ENCODE measurements at regions not wholly inside any gene's neighbourhood (a gene's known extent, or its start where the extent isn't known, plus 50 kb on each side); places are given as distances from the start of the nearest gene placed in this dataset.

GRCh38 chr1:200478945-200479558, 69.2 kb upstream of the ZNF281 start:
- Histone ChIP-seq H3K36me3 (ENCODE audit: control insufficient read depth in 2 of 2, extremely low read depth in 1 of 2, insufficient read depth in 1 of 2, low read length in 1 of 2) (no peaks in the 10 kb centered on the region), H3K27ac (ENCODE audit: low read length) (no peak overlapping the region), H3K4me1 (ENCODE audit: control insufficient read depth in 1 of 2, extremely low read depth in 1 of 2, insufficient read depth in 2 of 2, low read length in 2 of 2) (peaks cover 0 to 1% of the 10 kb centered on the region in 2 experiments), H3K9me3 (no peaks in the 10 kb centered on the region), H3K4me3 (ENCODE audit: control insufficient read depth in 1 of 2, extremely low read depth in 1 of 2, low read length in 1 of 2) (no peak overlapping the region), H3K27me3 (replicated peaks in 1 of 2; ENCODE audit: control insufficient read depth in 2 of 2, extremely low read depth in 1 of 2, insufficient read depth in 2 of 2, low read length in 1 of 2) (peaks cover 0 to 6% of the 10 kb centered on the region in 2 experiments)
- ChIA-PET POLR2A (no interaction called here), CTCF (no interaction called here)
- Mint-ChIP-seq H3K27me3 (peaks cover 7 to 23% of the 10 kb centered on the region in 2 donors), H3K9me3 (no peaks in the 10 kb centered on the region), H3K4me1 (peaks cover under 1 to 11% (median 8%) of the 10 kb centered on the region in 3 donors), H3K27ac (no peak overlapping the region), H3K36me3 (no peaks in the 10 kb centered on the region), H3K4me3 (no peak overlapping the region)
- DNase-seq = no peak
- ATAC-seq (replicated peaks in 1 of 4) = no peak
- WGBS (ENCODE audit: insufficient coverage) = 88% methylated on average over 3 of the region's 6 CpGs

- H3K4me1 ChIP-seq (ENCODE audit: control insufficient read depth in 1 of 2, extremely low read depth in 1 of 2, insufficient read depth in 2 of 2, low read length in 2 of 2) = peaks cover 0 to 5% of the 10 kb centered on the region in 2 experiments
- DNase-seq (no peak), ATAC-seq (replicated peaks in 1 of 4) (no peak)
- no peak overlapping the region for H3K27ac Mint-ChIP-seq
- H3K27me3 ChIP-seq (replicated peaks in 1 of 2; ENCODE audit: control insufficient read depth in 2 of 2, extremely low read depth in 1 of 2, insufficient read depth in 2 of 2, low read length in 1 of 2) = peaks cover 0 to 6% of the 10 kb centered on the region in 2 experiments
- no peaks in the 10 kb centered on the region for H3K36me3 ChIP-seq (ENCODE audit: control insufficient read depth in 2 of 2, extremely low read depth in 1 of 2, insufficient read depth in 1 of 2, low read length in 1 of 2)
- H3K4me1 Mint-ChIP-seq = peaks cover 6 to 12% (median 8%) of the 10 kb centered on the region in 3 donors
- H3K4me3 ChIP-seq (ENCODE audit: control insufficient read depth in 1 of 2, extremely low read depth in 1 of 2, low read length in 1 of 2) = no peak overlapping the region
- H3K9me3 Mint-ChIP-seq = no peaks in the 10 kb centered on the region
- no peaks in the 10 kb centered on the region for H3K36me3 Mint-ChIP-seq
- CTCF ChIA-PET = interaction anchor here in 1 of 2 donors (0.5 kb wide), 1 partner anchor 43 kb away, joined by 3 read pairs; no protein-coding TSS in a partner anchor
- H3K4me3 Mint-ChIP-seq = no peak overlapping the region
- no peaks in the 10 kb centered on the region for H3K9me3 ChIP-seq
- WGBS (ENCODE audit: insufficient coverage) = 93% methylated on average over 4 of the region's 4 CpGs
- H3K27me3 Mint-ChIP-seq = peaks cover 7 to 23% of the 10 kb centered on the region in 2 donors
- H3K27ac ChIP-seq (ENCODE audit: low read length) = no peak overlapping the region
- POLR2A ChIA-PET = no interaction called here
Observed at GRCh38 chr1:200478239-200478623, 68.4 kb upstream of the ZNF281 start.

DNA sequence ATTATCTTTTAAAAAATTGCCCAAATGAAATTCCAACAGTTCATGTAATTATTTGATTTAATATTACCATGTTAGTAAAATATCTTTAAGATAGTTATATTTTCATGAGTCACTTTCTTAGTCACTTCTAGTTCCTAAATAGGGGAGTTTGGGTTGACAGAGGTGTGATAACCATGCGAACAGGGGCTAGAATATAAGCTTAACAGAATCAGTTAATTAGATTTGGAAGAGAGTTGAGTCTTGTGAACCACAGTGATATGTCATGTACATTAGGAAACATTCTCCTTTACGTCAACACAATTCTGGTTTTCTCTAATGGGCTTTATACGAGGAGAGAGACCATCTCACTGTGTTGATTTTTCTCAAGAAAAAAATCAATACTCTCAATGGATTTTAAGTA, 64.8 kb upstream of the ZNF281 start:
- peaks cover 6 to 20% (median 16%) of the 10 kb centered on the region in 3 donors for H3K4me1 Mint-ChIP-seq
- Histone ChIP-seq H3K4me1 (ENCODE audit: control insufficient read depth in 1 of 2, extremely low read depth in 1 of 2, insufficient read depth in 2 of 2, low read length in 2 of 2) (peaks cover 0 to 10% of the 10 kb centered on the region in 2 experiments), H3K27me3 (replicated peaks in 1 of 2; ENCODE audit: control insufficient read depth in 2 of 2, extremely low read depth in 1 of 2, insufficient read depth in 2 of 2, low read length in 1 of 2) (peaks cover 0 to 5% of the 10 kb centered on the region in 2 experiments), H3K27ac (ENCODE audit: low read length) (no peak overlapping the region), H3K9me3 (no peaks in the 10 kb centered on the region), H3K4me3 (ENCODE audit: control insufficient read depth in 1 of 2, extremely low read depth in 1 of 2, low read length in 1 of 2) (no peak overlapping the region), H3K36me3 (ENCODE audit: control insufficient read depth in 2 of 2, extremely low read depth in 1 of 2, insufficient read depth in 1 of 2, low read length in 1 of 2) (no peaks in the 10 kb centered on the region)
- H3K9me3 Mint-ChIP-seq = no peaks in the 10 kb centered on the region
- WGBS (ENCODE audit: insufficient coverage) = no CpG with 5 or more reads among the region's 3 CpGs
- ChIA-PET POLR2A (no interaction called here), CTCF (interaction anchor here in 1 of 2 donors (0.6 kb wide), 2 partner anchors 35 to 920 kb away, joined by 4 to 6 read pairs; no protein-coding TSS in a partner anchor)
- no peaks in the 10 kb centered on the region for H3K36me3 Mint-ChIP-seq
- peaks cover 7 to 12% of the 10 kb centered on the region in 2 donors for H3K27me3 Mint-ChIP-seq
- DNase-seq = no peak
- no peak overlapping the region for H3K27ac Mint-ChIP-seq
- ATAC-seq (replicated peaks in 1 of 4) = no peak
- no peak overlapping the region for H3K4me3 Mint-ChIP-seq

- ChIA-PET POLR2A (no interaction called here), CTCF (interaction anchor here in 1 of 2 donors (0.6 kb wide), 2 partner anchors 36 to 1033 kb away, joined by 4 to 5 read pairs; partner anchors contain the start of gene CSRP1)
- Histone ChIP-seq H3K4me1 (ENCODE audit: control insufficient read depth in 1 of 2, extremely low read depth in 1 of 2, insufficient read depth in 2 of 2, low read length in 2 of 2) (peaks cover 0 to 10% of the 10 kb centered on the region in 2 experiments), H3K36me3 (ENCODE audit: control insufficient read depth in 2 of 2, extremely low read depth in 1 of 2, insufficient read depth in 1 of 2, low read length in 1 of 2) (no peaks in the 10 kb centered on the region), H3K27ac (ENCODE audit: low read length) (no peak overlapping the region), H3K9me3 (no peaks in the 10 kb centered on the region), H3K27me3 (replicated peaks in 1 of 2; ENCODE audit: control insufficient read depth in 2 of 2, extremely low read depth in 1 of 2, insufficient read depth in 2 of 2, low read length in 1 of 2) (peaks cover 0 to 5% of the 10 kb centered on the region in 2 experiments), H3K4me3 (ENCODE audit: control insufficient read depth in 1 of 2, extremely low read depth in 1 of 2, low read length in 1 of 2) (peak overlapping the region in 1 of 2 donors; percentile 11)
- no peaks in the 10 kb centered on the region for H3K9me3 Mint-ChIP-seq
- DNase-seq (peak in 1 of 35 experiments; percentile 16), ATAC-seq (replicated peaks in 1 of 4) (peak in 3 of 4 experiments; percentile 36 to 44 (median 41))
- H3K4me1 Mint-ChIP-seq = peaks cover 6 to 20% (median 16%) of the 10 kb centered on the region in 3 donors
- H3K27ac Mint-ChIP-seq = peak overlapping the region in 1 of 2 donors; percentile 16
- no peaks in the 10 kb centered on the region for H3K36me3 Mint-ChIP-seq
- WGBS (ENCODE audit: insufficient coverage) = 22% methylated on average over 7 of the region's 12 CpGs
- peak overlapping the region; percentile 35 to 58 (median 51) for H3K4me3 Mint-ChIP-seq
- H3K27me3 Mint-ChIP-seq = peaks cover 3 to 10% of the 10 kb centered on the region in 2 donors
Observed at GRCh38 chr1:200473698-200474371, 64.0 kb upstream of the ZNF281 start.

DNA sequence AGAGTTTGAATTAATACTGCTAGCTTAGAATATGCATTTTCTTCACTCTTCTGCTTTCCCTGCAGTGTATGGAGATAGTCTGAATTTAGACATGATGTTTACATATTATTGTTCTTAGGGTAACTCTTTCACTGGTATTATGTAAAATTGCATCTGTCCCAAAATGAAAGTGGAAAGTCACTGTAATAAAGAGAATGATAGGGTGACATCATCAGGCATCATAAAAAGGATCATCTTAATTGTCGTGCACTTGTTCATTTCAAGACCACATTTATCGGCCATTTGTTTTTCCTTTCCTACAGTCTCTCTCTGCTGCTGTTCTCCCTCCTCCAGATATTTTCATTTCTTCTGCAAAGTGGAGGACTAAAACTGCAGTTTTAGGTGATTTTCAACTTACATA, 61.9 kb upstream of the ZNF281 start:
- Histone ChIP-seq H3K27me3 (replicated peaks in 1 of 2; ENCODE audit: control insufficient read depth in 2 of 2, extremely low read depth in 1 of 2, insufficient read depth in 2 of 2, low read length in 1 of 2) (peaks cover 0 to 2% of the 10 kb centered on the region in 2 experiments), H3K27ac (ENCODE audit: low read length) (no peak overlapping the region), H3K4me3 (ENCODE audit: control insufficient read depth in 1 of 2, extremely low read depth in 1 of 2, low read length in 1 of 2) (no peak overlapping the region), H3K9me3 (no peaks in the 10 kb centered on the region), H3K4me1 (ENCODE audit: control insufficient read depth in 1 of 2, extremely low read depth in 1 of 2, insufficient read depth in 2 of 2, low read length in 2 of 2) (peaks cover 0 to 10% of the 10 kb centered on the region in 2 experiments), H3K36me3 (ENCODE audit: control insufficient read depth in 2 of 2, extremely low read depth in 1 of 2, insufficient read depth in 1 of 2, low read length in 1 of 2) (no peaks in the 10 kb centered on the region)
- ChIA-PET POLR2A (no interaction called here), CTCF (interaction anchor here in 1 of 2 donors (0.7 kb wide), 1 partner anchor 190 kb away, joined by 3 read pairs; no protein-coding TSS in a partner anchor)
- peaks cover 6 to 20% (median 16%) of the 10 kb centered on the region in 3 donors for H3K4me1 Mint-ChIP-seq
- no peaks in the 10 kb centered on the region for H3K9me3 Mint-ChIP-seq
- H3K27me3 Mint-ChIP-seq = peaks cover 4 to 6% of the 10 kb centered on the region in 2 donors
- WGBS (ENCODE audit: insufficient coverage) = 20% methylated on average over 1 of the region's 2 CpGs
- H3K4me3 Mint-ChIP-seq = no peak overlapping the region
- DNase-seq (no peak), ATAC-seq (replicated peaks in 1 of 4) (no peak)
- H3K27ac Mint-ChIP-seq = no peak overlapping the region
- no peaks in the 10 kb centered on the region for H3K36me3 Mint-ChIP-seq

DNA sequence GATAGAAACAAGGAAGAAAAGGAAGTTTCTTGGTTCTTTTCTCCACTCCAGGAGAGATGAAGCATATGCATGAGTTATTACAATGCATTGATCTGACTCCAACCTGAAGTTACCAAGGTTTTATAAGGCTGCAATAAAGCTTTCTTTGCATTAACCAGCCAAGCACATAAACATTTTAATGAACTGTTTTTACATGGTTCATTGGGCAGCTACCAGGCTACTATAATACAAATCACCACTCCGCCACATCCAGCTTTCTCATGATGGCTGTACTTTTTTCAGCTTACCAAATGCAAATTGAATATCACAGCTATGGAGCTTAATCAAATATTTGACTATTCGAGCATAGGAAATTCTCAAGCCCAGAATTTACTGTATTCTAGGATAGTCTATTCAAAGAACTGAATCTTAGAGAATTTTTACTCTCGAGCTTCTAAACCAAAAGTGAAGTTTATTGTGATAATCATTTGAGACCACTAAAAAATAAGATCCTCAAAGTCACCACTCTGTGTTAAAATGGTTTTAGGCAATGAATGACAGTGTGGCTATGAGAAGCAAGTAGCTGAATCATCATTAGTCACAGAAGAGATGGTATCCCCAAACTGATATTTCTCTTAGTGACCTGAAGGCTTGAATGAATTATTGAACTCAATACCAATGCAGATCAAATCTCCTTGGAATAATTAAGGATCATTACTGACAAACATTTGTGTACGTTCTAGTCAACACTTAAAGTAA, 58.6 kb upstream of the ZNF281 start:
- DNase-seq (no peak), ATAC-seq (replicated peaks in 1 of 4) (no peak)
- peaks cover 6 to 10% of the 10 kb centered on the region in 2 donors for H3K27me3 Mint-ChIP-seq
- Histone ChIP-seq H3K4me3 (ENCODE audit: control insufficient read depth in 1 of 2, extremely low read depth in 1 of 2, low read length in 1 of 2) (no peak overlapping the region), H3K27me3 (replicated peaks in 1 of 2; ENCODE audit: control insufficient read depth in 2 of 2, extremely low read depth in 1 of 2, insufficient read depth in 2 of 2, low read length in 1 of 2) (peaks cover 0 to 2% of the 10 kb centered on the region in 2 experiments), H3K27ac (ENCODE audit: low read length) (no peak overlapping the region), H3K4me1 (ENCODE audit: control insufficient read depth in 1 of 2, extremely low read depth in 1 of 2, insufficient read depth in 2 of 2, low read length in 2 of 2) (peaks cover 0 to 6% of the 10 kb centered on the region in 2 experiments), H3K36me3 (ENCODE audit: control insufficient read depth in 2 of 2, extremely low read depth in 1 of 2, insufficient read depth in 1 of 2, low read length in 1 of 2) (no peaks in the 10 kb centered on the region), H3K9me3 (no peaks in the 10 kb centered on the region)
- no peak overlapping the region for H3K27ac Mint-ChIP-seq
- ChIA-PET POLR2A (no interaction called here), CTCF (no interaction called here)
- no peaks in the 10 kb centered on the region for H3K9me3 Mint-ChIP-seq
- H3K36me3 Mint-ChIP-seq = no peaks in the 10 kb centered on the region
- WGBS (ENCODE audit: insufficient coverage) = no CpG with 5 or more reads among the region's 4 CpGs
- H3K4me3 Mint-ChIP-seq = no peak overlapping the region
- peaks cover 0 to 14% (median 11%) of the 10 kb centered on the region in 3 donors for H3K4me1 Mint-ChIP-seq

Data from T-cell (primary cell).